ENCODE measurements at regions not wholly inside any gene's neighbourhood (a gene's known extent, or its start where the extent isn't known, plus 50 kb on each side); places are given as distances from the start of the nearest gene placed in this dataset.

DNA sequence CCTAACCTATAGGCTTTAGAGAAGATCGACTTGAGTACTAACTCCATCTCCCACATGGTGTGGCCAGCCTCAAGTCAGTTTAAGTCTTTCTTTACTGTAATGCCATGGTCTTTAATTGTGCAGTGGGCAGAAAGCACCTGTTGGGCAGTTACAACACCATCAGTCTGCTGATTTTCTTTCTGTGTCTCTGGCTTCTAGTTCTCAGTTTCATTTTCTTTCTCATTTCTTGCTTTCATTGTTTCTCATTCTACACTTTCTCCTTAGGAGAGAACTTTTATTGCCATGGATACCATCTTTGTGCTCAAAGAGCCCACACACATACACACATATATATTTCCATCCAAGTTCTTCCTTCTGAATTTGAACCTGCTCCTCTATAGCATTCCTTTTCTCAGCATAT lies 96.1 kb upstream of the SLC16A7 start:
- Histone ChIP-seq H3K4me3 (ENCODE audit: low read length) (no peak overlapping the region), H3K27me3 (ENCODE audit: control insufficient read depth, low read length) (no peaks in the 10 kb centered on the region), H3F3A (ENCODE audit: control insufficient read depth, insufficient read depth) (no peaks in the 10 kb centered on the region), H3K36me3 (ENCODE audit: control insufficient read depth, low read length) (no peaks in the 10 kb centered on the region), H3K4me2 (ENCODE audit: low read length) (no peak overlapping the region), H3K4me1 (ENCODE audit: control insufficient read depth, low read length) (peaks cover 5% of the 10 kb centered on the region; the same call in 1 of the 2 replicates), H3K9me3 (ENCODE audit: control insufficient read depth, insufficient read depth, low read length) (no peaks in the 10 kb centered on the region), H3K9me2 (replicated peaks; ENCODE audit: control insufficient read depth, low read length) (no peaks in the 10 kb centered on the region), H3K79me2 (ENCODE audit: control insufficient read depth, low read length) (no peaks in the 10 kb centered on the region), H4K20me1 (ENCODE audit: control insufficient read depth, insufficient read depth, low read depth, low read length) (no peaks in the 10 kb centered on the region), H3K27ac (ENCODE audit: low read depth, low read length) (no peak overlapping the region)
- no peak for TF ChIP-seq EZH2phosphoT487 (IDR thresholded peaks at IDR 0.05; ENCODE audit: borderline replicate concordance, low read length)

DNA sequence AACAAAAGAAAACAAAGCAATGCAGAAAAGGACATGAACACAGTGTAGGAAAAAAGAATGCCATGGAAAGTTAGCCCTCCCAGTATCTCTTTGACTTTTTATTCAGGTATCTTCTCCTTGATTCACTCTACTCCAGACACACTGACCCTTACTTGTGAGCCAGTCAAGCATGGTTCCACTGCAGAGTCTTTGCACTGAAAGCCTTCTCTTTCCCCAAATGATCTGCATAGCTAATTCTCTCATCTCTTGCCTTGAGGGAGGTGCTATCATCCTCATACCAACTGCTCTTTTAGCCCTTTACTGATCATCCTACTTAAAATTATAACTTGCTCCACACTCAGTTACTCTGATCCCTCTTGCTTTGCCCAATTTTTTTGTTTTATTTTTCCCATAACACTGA lies 101.2 kb upstream of the SLC16A7 start:
- Histone ChIP-seq H3K4me2 (ENCODE audit: low read length) (no peak overlapping the region), H3K4me3 (ENCODE audit: low read length) (no peak overlapping the region), H3K79me2 (ENCODE audit: control insufficient read depth, low read length) (no peaks in the 10 kb centered on the region), H3K9me2 (replicated peaks; ENCODE audit: control insufficient read depth, low read length) (no peaks in the 10 kb centered on the region), H3F3A (ENCODE audit: control insufficient read depth, insufficient read depth) (no peaks in the 10 kb centered on the region), H3K27me3 (ENCODE audit: control insufficient read depth, low read length) (no peaks in the 10 kb centered on the region), H3K9me3 (ENCODE audit: control insufficient read depth, insufficient read depth, low read length) (no peaks in the 10 kb centered on the region), H3K4me1 (ENCODE audit: control insufficient read depth, low read length) (no peaks in the 10 kb centered on the region), H4K20me1 (ENCODE audit: control insufficient read depth, insufficient read depth, low read depth, low read length) (no peaks in the 10 kb centered on the region), H3K36me3 (ENCODE audit: control insufficient read depth, low read length) (no peaks in the 10 kb centered on the region), H3K27ac (ENCODE audit: low read depth, low read length) (no peak overlapping the region)
- TF ChIP-seq EZH2phosphoT487 (IDR thresholded peaks at IDR 0.05; ENCODE audit: borderline replicate concordance, low read length): no peak
- TF ChIP-seq, protein P1, sequence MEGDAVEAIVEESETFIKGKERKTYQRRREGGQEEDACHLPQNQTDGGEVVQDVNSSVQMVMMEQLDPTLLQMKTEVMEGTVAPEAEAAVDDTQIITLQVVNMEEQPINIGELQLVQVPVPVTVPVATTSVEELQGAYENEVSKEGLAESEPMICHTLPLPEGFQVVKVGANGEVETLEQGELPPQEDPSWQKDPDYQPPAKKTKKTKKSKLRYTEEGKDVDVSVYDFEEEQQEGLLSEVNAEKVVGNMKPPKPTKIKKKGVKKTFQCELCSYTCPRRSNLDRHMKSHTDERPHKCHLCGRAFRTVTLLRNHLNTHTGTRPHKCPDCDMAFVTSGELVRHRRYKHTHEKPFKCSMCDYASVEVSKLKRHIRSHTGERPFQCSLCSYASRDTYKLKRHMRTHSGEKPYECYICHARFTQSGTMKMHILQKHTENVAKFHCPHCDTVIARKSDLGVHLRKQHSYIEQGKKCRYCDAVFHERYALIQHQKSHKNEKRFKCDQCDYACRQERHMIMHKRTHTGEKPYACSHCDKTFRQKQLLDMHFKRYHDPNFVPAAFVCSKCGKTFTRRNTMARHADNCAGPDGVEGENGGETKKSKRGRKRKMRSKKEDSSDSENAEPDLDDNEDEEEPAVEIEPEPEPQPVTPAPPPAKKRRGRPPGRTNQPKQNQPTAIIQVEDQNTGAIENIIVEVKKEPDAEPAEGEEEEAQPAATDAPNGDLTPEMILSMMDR (IDR thresholded peaks at IDR 0.05; ENCODE audit: low read depth, low read length, poor library complexity, severe bottlenecking): no peak

DNA sequence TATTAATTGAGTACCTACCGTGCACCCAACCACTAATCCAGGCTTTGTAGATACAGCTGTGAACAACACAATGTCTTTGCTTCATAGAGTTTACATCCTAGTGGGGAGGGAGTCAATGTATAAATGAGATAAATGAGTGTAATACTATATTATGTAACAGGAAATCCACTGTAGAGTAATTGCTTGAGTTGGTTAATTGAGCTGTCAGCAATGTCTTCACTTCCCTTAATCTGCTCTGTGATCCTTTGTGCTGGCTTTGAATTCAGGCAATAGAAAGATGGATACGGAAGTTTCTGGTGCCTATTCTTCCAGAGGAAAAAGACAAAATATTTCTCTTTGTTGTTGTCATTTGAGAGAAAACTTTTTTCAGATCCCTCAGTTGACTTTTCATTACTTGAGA lies 104.0 kb upstream of the SLC16A7 start:
- Histone ChIP-seq H3F3A (ENCODE audit: control insufficient read depth, insufficient read depth) (no peaks in the 10 kb centered on the region), H3K9me2 (replicated peaks; ENCODE audit: control insufficient read depth, low read length) (no peaks in the 10 kb centered on the region), H3K36me3 (ENCODE audit: control insufficient read depth, low read length) (no peaks in the 10 kb centered on the region)

DNA sequence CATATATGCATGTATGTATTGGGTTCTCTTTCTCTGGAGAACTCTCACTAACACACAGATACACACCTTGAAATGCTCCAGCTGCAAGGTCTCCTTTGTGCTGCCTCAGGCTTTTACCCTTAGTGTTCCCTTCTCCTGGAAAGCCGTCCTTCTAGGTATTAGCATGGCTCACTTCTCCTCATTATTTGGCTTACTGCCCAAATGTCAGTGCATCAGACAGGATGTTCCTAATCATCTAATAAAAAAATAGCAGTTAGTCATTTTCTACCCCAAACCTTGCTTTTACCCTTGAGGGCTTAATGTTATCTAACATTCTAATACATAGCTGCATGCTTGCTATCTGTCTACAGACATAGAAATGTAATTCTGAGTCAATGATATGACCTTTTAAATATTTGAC lies 109.0 kb upstream of the SLC16A7 start:
- H3K79me2 ChIP-seq (ENCODE audit: control insufficient read depth, low read length): no peaks in the 10 kb centered on the region
- no peaks in the 10 kb centered on the region for H3K27me3 ChIP-seq (ENCODE audit: control insufficient read depth, low read length)
- no peaks in the 10 kb centered on the region for H3K9me2 ChIP-seq (replicated peaks; ENCODE audit: control insufficient read depth, low read length)
- H3F3A ChIP-seq (ENCODE audit: control insufficient read depth, insufficient read depth): no peaks in the 10 kb centered on the region
- peaks cover 3% of the 10 kb centered on the region for H3K9me3 ChIP-seq (ENCODE audit: control insufficient read depth, insufficient read depth, low read length)
- TF ChIP-seq, protein P1 (IDR thresholded peaks at IDR 0.05; ENCODE audit: low read depth, low read length, poor library complexity, severe bottlenecking): no peak
- TF ChIP-seq EZH2phosphoT487 (IDR thresholded peaks at IDR 0.05; ENCODE audit: borderline replicate concordance, low read length): no peak
- no peaks in the 10 kb centered on the region for H4K20me1 ChIP-seq (ENCODE audit: control insufficient read depth, insufficient read depth, low read depth, low read length)
- H3K4me3 ChIP-seq (ENCODE audit: low read length): no peak overlapping the region
- no peak overlapping the region for H3K4me2 ChIP-seq (ENCODE audit: low read length)
- H3K4me1 ChIP-seq (ENCODE audit: control insufficient read depth, low read length): peaks cover 11% of the 10 kb centered on the region
- no peaks in the 10 kb centered on the region for H3K36me3 ChIP-seq (ENCODE audit: control insufficient read depth, low read length)
- no peak overlapping the region for H3K27ac ChIP-seq (ENCODE audit: low read depth, low read length)

More for the DNA sequence above, 104.0 kb upstream of the SLC16A7 start:
- no peak overlapping the region for H3K4me3 ChIP-seq (ENCODE audit: low read length)
- TF ChIP-seq, protein P1 (IDR thresholded peaks at IDR 0.05; ENCODE audit: low read depth, low read length, poor library complexity, severe bottlenecking): no peak
- TF ChIP-seq EZH2phosphoT487 (IDR thresholded peaks at IDR 0.05; ENCODE audit: borderline replicate concordance, low read length): no peak
- peaks cover under 1% of the 10 kb centered on the region; the same call in 1 of the 2 replicates for H3K9me3 ChIP-seq (ENCODE audit: control insufficient read depth, insufficient read depth, low read length)
- H3K79me2 ChIP-seq (ENCODE audit: control insufficient read depth, low read length): no peaks in the 10 kb centered on the region
- H4K20me1 ChIP-seq (ENCODE audit: control insufficient read depth, insufficient read depth, low read depth, low read length): no peaks in the 10 kb centered on the region
- no peak overlapping the region for H3K27ac ChIP-seq (ENCODE audit: low read depth, low read length)
- H3K4me1 ChIP-seq (ENCODE audit: control insufficient read depth, low read length): no peaks in the 10 kb centered on the region
- H3K27me3 ChIP-seq (ENCODE audit: control insufficient read depth, low read length): no peaks in the 10 kb centered on the region
- H3K4me2 ChIP-seq (ENCODE audit: low read length): no peak overlapping the region
